HG03045 (cell line): ENCODE measurements at regions not wholly inside any gene's neighbourhood (a gene's known extent, or its start where the extent isn't known, plus 50 kb on each side); places are given as distances from the start of the nearest gene placed in this dataset.
"Not testable (repeated sequence)": the region's sequence is repeated elsewhere in the genome, so short reads cannot be mapped to it uniquely, and the experiment has no call there.

Source experiments
- ATAC-seq: cut with Tn5 transposase; IDR thresholded peaks from one replicate; pipeline ENCODE4 v1.9.1; 2021; ENCODE audit warnings: mild to moderate bottlenecking, moderate library complexity; ENCODE audit not compliant: unreplicated experiment

- ATAC-seq = no peak
Measured at GRCh38 chr5:9813305-9813704, 183.2 kb upstream of the TAS2R1 start.

DNA sequence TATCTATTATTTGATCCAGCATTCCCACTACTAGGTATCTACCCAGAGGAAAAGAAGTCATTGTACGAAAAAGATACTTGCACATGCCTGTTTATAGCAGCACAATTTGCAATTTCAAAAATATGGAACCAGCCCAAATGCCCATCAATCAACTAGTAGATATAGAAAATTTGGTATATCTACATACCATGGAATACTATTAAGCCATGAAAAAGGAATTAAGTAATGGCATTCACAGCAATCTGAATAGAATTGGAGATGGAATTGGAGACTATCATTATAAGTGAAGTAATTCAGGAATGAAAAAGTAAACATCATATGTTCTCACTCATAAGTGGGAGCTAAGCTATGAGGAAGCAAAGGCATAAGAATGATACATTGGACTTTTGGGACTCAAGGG lies 177.2 kb upstream of the TAS2R1 start:
- not testable (repeated sequence) for ATAC-seq

DNA sequence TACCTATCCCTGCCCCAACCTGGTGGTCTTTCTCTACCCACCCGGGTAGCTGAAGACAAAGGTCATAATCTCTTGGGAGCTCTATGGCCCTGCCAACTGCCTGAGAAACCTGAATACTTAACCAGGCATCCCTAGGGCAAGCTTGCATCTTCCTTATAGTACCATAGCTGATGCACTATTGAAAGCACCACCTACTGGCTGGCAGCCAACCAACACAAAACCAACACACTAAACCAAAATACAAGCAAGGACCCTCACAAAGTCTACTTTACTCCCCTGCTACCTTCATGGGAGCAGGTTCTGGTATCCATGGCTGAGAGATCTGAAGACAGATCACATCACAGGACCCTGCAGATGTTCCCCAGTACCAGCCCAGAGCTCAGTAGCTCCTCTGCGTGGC lies 171.8 kb upstream of the TAS2R1 start:
- no peak for ATAC-seq

DNA sequence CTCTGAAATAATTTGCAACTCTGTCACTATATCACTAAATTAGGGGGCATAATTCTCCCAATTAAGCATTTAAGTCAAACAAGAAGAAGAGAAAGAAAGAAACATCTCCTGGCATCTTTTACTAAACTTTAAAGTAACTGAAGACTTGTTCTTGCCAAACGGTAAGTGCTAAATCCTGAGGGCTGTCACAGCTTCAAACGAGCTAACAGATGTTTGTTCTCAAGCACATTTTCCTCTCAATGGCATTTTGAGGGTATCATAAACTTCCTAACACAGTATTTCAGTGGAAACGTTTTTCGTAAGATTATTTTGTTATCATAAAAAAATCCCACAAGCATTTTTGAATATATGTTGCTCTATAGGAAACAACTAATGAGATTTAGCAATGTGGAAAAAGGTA lies 169.5 kb upstream of the TAS2R1 start:
- no peak for ATAC-seq

GRCh38 chr5:9790276-9790675 lies 160.1 kb upstream of the TAS2R1 start:
- ATAC-seq = no peak

DNA sequence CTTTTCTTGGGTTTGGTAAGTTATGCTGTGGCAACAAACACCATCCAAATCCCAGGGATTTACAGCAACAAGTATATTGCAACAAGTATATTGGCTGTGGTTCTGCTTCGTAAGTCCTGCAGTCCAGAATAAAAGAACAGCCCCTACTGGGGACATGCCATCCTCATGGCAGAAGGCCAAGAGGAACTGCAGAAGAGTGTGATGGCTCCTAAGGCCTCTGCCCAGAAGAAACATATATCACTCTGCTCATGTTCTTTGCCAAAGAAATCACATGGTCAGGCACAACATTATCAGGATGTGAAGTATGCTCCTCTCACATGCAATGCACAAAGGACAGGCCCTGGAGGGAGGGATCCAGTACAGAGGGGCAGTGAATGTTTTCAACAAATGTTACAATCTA lies 159.6 kb upstream of the TAS2R1 start:
- ATAC-seq = no peak

GRCh38 chr5:9787861-9788600 lies 157.9 kb upstream of the TAS2R1 start:
- ATAC-seq = no peak

DNA sequence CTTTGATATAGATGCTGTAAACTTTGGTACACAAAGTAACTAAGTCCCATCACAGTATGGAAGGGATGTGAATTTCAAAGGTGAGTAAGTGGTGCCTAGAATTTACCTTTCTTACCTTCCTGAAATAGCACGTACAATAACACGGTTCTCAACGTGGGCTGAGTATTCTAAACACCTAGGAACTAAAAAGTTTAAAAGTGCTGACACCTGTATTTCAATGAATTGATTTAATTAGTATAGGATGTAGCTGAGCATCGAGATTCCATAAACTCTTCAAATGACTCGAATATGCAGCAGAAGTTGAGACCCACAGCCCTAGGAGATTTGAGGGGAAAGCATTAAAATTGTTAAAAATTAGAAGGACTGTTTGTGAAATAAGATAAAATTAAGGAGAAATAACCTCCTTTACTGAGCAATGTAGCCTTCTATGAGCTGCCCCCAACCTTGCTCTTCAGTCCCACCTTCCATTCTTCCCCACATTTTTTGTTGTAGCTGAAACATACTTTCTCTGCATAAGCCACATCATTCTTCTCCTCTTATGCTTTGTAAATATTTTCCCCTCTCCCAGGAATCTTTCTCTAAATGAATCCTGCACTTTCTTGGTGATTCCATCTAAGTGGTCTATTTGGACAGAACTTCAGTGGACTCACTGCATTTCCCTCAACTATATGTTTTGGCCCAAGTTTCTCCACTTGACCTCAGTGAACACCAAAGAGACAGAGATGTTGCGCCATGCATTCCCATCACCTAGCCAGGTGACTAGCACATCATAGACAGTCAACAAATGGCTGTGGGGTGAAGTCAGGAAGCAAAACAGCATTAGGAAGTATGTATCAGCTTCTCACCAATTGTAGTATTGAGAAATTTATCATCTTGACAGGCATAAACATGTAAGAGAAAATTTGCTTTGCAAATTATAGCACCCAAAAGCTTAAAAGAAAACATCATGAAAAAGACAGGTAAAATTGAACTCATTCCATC lies 156.5 kb upstream of the TAS2R1 start:
- ATAC-seq = no peak

DNA sequence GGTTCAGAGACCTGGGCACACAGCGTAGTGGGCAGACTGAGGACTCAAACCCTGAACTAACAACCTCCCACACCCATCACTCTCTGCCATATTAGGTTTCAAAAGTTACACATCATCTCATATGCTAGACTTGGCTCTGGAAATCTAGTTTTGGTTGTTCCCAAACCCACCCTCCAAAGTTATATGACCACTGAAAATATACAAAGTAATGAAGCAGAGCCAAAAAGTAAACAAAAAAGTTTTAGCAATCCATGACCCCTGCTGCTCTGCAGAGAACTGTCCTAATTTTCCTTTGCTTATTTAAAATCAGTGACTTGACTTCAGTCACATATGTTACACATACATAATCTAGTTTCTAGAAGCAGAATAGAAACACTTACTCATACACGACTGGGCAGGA lies 155.6 kb upstream of the TAS2R1 start:
- ATAC-seq = no peak

- ATAC-seq = no peak
Measured at GRCh38 chr5:9784231-9784630, 154.1 kb upstream of the TAS2R1 start.

GRCh38 chr5:9782826-9783560 lies 152.8 kb upstream of the TAS2R1 start:
- ATAC-seq = no peak

GRCh38 chr5:9781890-9782289 lies 151.7 kb upstream of the TAS2R1 start:
- no peak for ATAC-seq

- ATAC-seq = no peak
Measured at GRCh38 chr5:9781275-9781674, 151.1 kb upstream of the TAS2R1 start.

DNA sequence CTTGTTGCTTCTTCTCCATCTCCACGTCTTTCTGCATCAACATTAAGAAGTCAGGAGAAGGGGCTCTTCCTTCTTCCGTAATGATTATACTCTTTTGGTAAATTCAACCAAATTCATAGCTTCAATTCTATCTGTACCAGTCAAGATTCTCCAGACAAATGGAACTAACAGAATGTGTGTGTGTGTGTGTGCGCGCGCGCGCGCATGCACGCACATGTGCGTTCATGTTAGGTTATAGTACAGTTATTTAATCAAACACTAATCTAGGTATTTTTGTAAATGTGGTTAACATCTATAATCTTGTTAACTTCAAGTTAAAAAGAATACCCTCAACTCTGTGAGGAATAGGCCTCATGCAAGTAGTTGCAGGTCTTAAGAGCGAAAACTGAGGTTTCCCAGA lies 150.3 kb upstream of the TAS2R1 start:
- ATAC-seq = no peak

DNA sequence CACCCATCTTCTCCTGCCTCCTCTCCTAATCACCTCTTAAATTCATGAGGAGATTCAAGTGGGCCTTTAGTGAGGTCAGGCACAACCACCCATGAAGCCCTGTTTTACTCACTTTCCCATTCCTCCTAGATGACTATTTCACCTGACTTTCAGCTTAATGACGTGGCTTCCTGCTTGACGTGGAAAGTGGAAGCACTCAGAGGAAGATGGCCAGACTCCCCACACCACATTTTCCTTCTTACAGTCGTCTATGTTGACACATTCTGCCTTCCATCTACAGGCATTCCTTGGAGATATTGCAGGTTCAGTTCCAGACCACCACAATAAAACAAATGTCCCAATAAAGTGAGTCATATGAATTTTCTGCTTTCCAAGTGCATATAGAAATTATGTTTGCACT lies 146.4 kb upstream of the TAS2R1 start:
- ATAC-seq = no peak

GRCh38 chr5:9775339-9775738 lies 145.2 kb upstream of the TAS2R1 start:
- no peak for ATAC-seq

- ATAC-seq = no peak
Measured at GRCh38 chr5:9774472-9775079, 144.4 kb upstream of the TAS2R1 start.

DNA sequence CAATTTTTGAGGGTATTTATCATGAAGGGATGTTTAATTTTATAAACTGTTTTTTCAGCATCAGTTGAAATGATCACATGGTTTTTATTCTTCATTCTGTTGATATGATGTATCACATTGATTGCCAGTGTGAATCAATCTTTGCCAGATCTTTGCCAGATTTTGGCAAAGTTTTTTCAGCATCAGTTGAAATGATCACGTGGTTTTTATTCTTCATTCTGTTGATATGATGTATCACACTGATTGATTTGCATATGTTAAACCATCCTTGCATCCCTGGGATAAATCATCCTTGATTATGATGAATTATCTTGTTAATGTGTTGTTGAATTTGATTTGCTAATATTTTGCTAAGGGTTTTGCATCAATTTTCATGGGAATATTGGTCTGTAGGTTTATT lies 140.9 kb upstream of the TAS2R1 start:
- ATAC-seq = no peak

GRCh38 chr5:9766581-9766980 lies 136.4 kb upstream of the TAS2R1 start:
- no peak for ATAC-seq

DNA sequence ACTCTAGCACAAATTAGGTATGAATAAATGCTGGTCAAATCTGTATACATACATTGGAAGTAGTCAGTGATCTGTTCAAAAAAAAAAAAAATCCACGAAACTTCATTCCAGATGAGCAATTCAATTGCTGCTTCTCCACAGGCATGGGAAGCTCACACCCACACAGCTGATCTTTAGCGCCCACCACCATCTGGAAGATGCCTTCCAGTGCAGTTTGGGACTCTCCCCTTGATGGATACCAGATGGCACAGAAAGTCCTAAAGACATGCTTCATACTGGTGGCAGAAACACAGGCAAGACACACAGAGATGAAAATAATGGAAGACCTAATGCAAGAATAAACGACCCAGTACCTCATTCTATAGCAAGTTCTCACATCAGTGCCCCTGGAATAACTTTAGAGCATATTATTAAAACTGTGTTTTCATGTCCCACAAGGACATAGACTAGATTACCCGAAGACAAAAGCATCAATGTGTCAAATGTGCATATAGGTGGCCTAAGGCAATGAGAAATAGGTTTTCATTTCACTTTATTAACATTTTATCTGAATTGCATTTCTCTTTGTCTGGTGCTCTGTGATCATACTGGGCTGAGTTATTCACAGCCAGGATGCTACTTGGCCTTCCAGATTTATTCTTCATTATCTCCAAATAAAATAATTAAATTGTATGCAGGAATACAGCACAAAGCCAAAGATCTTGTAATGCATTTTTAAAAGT lies 135.4 kb upstream of the TAS2R1 start:
- no peak for ATAC-seq
